ENCODE measurements at regions not wholly inside any gene's neighbourhood (a gene's known extent, or its start where the extent isn't known, plus 50 kb on each side); places are given as distances from the start of the nearest gene placed in this dataset.
"Not testable (repeated sequence)": the region's sequence is repeated elsewhere in the genome, so short reads cannot be mapped to it uniquely, and the experiment has no call there.

GRCh38 chr4:94044471-94044870 lies 163.2 kb upstream of the SMARCAD1 start:
- H3K9ac ChIP-seq (ENCODE audit: low read length); H3K36me3 ChIP-seq (ENCODE audit: control insufficient read depth in 1 of 2, insufficient read depth in 2 of 2, low read length in 2 of 2); intact Hi-C loops (cut with micrococcal nuclease); H3K4me1 ChIP-seq (ENCODE audit: control insufficient read depth in 1 of 2, insufficient read depth in 2 of 2, low read length in 2 of 2); RAD21 ChIA-PET (ENCODE audit: low non-redundant PET in 1 of 2, low total read pairs in 2 of 2, uncharacterized antibody in 2 of 2, unreplicated experiment in 2 of 2); CTCF ChIA-PET; H4K20me1 ChIP-seq (ENCODE audit: insufficient read depth); POLR2A ChIA-PET; H3K4me3 ChIP-seq (replicated peaks in 1 of 2; ENCODE audit: low read depth in 1 of 2, low read length in 2 of 2); H2AFZ ChIP-seq (ENCODE audit: low read depth, low read length, poor library complexity, severe bottlenecking); ATAC-seq; H3K9me3 ChIP-seq (ENCODE audit: control insufficient read depth in 1 of 2, insufficient read depth in 1 of 2, low read depth in 1 of 2, low read length in 2 of 2); DNase-seq (ENCODE audit: low read depth, low spot score); BruUV-seq (replicated peaks); H3K27me3 ChIP-seq (ENCODE audit: insufficient read depth, low read length); H3K4me2 ChIP-seq (ENCODE audit: low read length); H3K9me2 ChIP-seq (ENCODE audit: insufficient read depth); H3K27ac ChIP-seq (ENCODE audit: low read depth, low read length); H3K79me2 ChIP-seq (ENCODE audit: insufficient read depth, low read length): not testable (repeated sequence)

GRCh38 chr4:94063084-94063483 lies 144.6 kb upstream of the SMARCAD1 start:
- H3K79me2 ChIP-seq (ENCODE audit: insufficient read depth, low read length): no peaks in the 10 kb centered on the region
- RAD21 ChIA-PET (ENCODE audit: low non-redundant PET in 1 of 2, low total read pairs in 2 of 2, uncharacterized antibody in 2 of 2, unreplicated experiment in 2 of 2): no interaction called here
- POLR2A ChIA-PET: no interaction called here
- no peak for TF ChIP-seq REST (IDR thresholded peaks at IDR 0.05; ENCODE audit: low read depth)
- TF ChIP-seq ELF1 (IDR thresholded peaks at IDR 0.05; ENCODE audit: borderline replicate concordance, low read depth): no peak
- TF ChIP-seq TCF7L2 (IDR thresholded peaks at IDR 0.05; ENCODE audit: borderline replicate concordance, extremely low read depth, insufficient read depth, insufficient read length): no peak
- no peak for TF ChIP-seq POLR2A (IDR thresholded peaks at IDR 0.05; ENCODE audit: borderline replicate concordance, extremely low read depth, insufficient read depth, insufficient read length)
- no peak for TF ChIP-seq SRF (IDR thresholded peaks at IDR 0.05; ENCODE audit: low read depth)
- TF ChIP-seq SIN3A (IDR thresholded peaks at IDR 0.05; ENCODE audit: low read depth): no peak
- no peak for TF ChIP-seq MAX (IDR thresholded peaks at IDR 0.05)
- TF ChIP-seq SP1 (IDR thresholded peaks at IDR 0.05; ENCODE audit: low read depth): no peak
- no peak for TF ChIP-seq CBX3 (IDR thresholded peaks at IDR 0.05; ENCODE audit: low read depth)
- no peak for TF ChIP-seq EGR1 (IDR thresholded peaks at IDR 0.05; ENCODE audit: low read depth)
- TF ChIP-seq CEBPB (IDR thresholded peaks at IDR 0.05; ENCODE audit: low read depth): no peak
- TF ChIP-seq YY1 (IDR thresholded peaks at IDR 0.05; ENCODE audit: extremely low read depth, insufficient replicate concordance, low read depth, low read length): no peak
- TF ChIP-seq JUND (IDR thresholded peaks at IDR 0.05): no peak
- TF ChIP-seq CTCF (IDR thresholded peaks at IDR 0.05 in 2 of 3, conservative IDR thresholded peaks at IDR 0.05 in 1 of 3; ENCODE audit: borderline replicate concordance in 1 of 3, insufficient read depth in 1 of 3, low read depth in 2 of 3, low read length in 2 of 3): no peak
- TF ChIP-seq EZH2phosphoT487 (IDR thresholded peaks at IDR 0.05; ENCODE audit: borderline replicate concordance): no peak

More at GRCh38 chr4:94063084-94063483, 144.6 kb upstream of the SMARCAD1 start:
- Histone ChIP-seq H3K9ac (ENCODE audit: low read length) (no peak overlapping the region), H3K27me3 (ENCODE audit: insufficient read depth, low read length) (no peaks in the 10 kb centered on the region), H3K4me2 (ENCODE audit: low read length) (no peak overlapping the region), H3K9me2 (ENCODE audit: insufficient read depth) (no peaks in the 10 kb centered on the region), H3K36me3 (ENCODE audit: control insufficient read depth in 1 of 2, insufficient read depth in 2 of 2, low read length in 2 of 2) (no peaks in the 10 kb centered on the region), H3K27ac (ENCODE audit: low read depth, low read length) (no peak overlapping the region), H3K9me3 (ENCODE audit: control insufficient read depth in 1 of 2, insufficient read depth in 1 of 2, low read depth in 1 of 2, low read length in 2 of 2) (no peaks in the 10 kb centered on the region), H2AFZ (ENCODE audit: low read depth, low read length, poor library complexity, severe bottlenecking) (no peak overlapping the region), H3K4me1 (ENCODE audit: control insufficient read depth in 1 of 2, insufficient read depth in 2 of 2, low read length in 2 of 2) (no peaks in the 10 kb centered on the region), H4K20me1 (ENCODE audit: insufficient read depth) (no peaks in the 10 kb centered on the region), H3K4me3 (replicated peaks in 1 of 2; ENCODE audit: low read depth in 1 of 2, low read length in 2 of 2) (no peak overlapping the region)
- no TSS peak for BruUV-seq (replicated peaks)
- ATAC-seq (no peak), DNase-seq (ENCODE audit: low read depth, low spot score) (no peak)
- CTCF ChIA-PET: no interaction called here
- intact Hi-C loops (cut with micrococcal nuclease): no loop called here

Measured in HCT116 (cell line).